Mesenteric fat pad (tissue), 1 donor: ENCODE measurements at regions not wholly inside any gene's neighbourhood (a gene's known extent, or its start where the extent isn't known, plus 50 kb on each side); places are given as distances from the start of the nearest gene placed in this dataset.
"Not testable (repeated sequence)": the region's sequence is repeated elsewhere in the genome, so short reads cannot be mapped to it uniquely, and the experiment has no call there.

Experiments
- DNase-seq: peaks from one replicate; pipeline ENCODE4 v3.0.0-alpha.2; 2020; ENCODE audit warnings: low spot score
- donor health status: DM: yes; HTN: yes; CAD: no.

DNA sequence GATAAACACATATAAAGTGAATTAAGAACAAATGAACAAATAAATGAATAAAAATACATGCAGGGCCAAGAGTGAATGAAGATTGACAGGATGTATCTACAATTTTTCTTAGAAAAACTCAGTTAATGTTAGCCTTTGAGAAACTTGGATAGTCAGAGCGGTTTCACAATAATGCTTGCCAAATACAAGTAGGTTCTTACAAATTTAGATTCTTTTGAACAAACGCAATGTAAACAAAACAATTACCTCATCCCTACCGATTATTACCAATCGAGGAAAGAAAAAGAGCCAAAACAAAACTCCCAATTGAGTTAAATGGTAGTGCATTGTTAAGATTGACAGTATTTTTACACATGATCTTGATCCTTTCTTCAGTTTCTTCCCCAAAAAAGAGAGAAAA lies 176.9 kb upstream of the DEPDC1 start:
- DNase-seq: no peak

- no peak for DNase-seq
Observed at GRCh38 chr1:68675336-68675735, 178.5 kb upstream of the DEPDC1 start.

DNA sequence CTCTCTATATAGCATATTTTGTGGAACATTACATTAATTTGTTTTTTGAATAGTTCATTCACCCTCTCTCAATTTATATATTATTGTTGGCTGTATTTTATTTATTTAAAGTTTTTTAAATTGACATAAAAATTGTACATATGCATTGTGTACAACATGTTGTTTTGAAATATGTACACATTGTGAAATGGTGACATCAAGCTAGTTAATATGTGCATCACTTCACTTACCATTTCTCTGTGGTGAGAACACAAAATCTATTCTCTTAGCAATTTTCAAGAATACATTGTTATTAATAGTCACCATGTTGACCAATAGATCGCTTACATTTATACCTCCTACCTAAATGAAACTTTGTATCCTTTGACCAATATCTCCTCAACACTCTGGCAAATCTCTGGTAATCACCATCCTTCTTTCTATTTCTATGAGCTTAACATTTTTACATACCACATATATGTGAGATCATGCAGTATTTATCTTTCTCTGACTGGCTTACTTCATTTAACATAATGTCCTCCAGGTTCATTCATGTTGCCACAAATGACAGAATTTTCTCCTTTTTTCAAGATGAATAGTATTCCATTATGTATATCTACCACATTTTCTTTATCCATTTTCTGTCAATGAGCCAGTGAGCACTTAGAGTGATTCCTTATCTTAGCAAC lies 180.9 kb upstream of the DEPDC1 start:
- no peak for DNase-seq

- DNase-seq: no peak
Observed at GRCh38 chr1:68696221-68696620, 199.3 kb upstream of the DEPDC1 start.

GRCh38 chr1:68703921-68704354 lies 207.1 kb upstream of the DEPDC1 start:
- no peak for DNase-seq

DNA sequence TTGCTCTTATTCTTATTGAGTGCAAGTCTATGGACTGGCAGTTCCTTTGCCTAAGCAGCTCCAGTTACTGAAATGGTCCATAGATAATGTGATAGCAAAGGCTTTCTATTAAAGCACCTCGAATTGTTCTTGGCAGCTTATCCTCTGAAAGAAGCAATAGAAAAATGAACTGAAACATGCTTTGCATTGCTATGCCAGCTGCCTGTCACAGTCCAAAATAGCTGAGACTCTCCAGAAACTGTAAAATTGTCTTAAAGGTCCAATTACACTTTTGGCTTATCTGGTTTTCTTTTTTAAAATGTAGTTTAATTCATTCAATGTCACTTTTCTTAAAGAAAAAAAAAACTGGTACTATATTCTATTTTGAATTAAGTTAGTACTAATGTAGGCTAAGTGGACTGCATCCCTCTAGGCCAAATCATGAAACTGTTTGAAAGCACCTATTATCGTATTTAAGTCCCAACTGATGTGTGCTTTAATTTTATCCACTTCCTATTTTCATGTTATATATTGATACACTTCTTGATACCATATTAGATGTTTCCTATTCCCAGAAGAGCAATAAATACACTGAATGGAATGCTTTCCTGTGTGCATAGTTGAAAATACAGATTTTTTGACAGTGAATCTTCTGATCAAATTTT lies 208.0 kb upstream of the DEPDC1 start:
- no peak for DNase-seq

GRCh38 chr1:68705466-68705865 lies 208.6 kb upstream of the DEPDC1 start:
- no peak for DNase-seq

GRCh38 chr1:68706639-68707317 lies 209.9 kb upstream of the DEPDC1 start:
- DNase-seq: no peak

DNA sequence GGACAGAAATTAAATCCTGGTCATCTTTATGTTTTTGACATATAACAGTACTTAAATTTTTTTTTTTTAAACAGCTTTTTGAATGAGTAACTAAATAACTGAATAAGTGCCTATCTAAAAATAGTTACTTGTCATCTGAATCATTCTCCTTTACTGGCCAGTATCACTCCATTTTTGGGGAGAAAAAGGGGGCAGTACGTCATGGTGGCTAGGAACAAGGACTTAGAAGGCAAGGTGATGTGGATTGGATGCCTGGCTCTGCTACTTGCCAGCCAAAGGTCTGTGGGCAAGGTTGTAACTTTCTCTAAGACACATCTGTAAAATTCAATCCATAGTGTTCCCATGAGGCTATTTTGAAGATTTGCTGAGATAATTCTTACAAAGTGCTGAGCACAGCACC lies 220.4 kb upstream of the DEPDC1 start:
- no peak for DNase-seq

- DNase-seq: no peak
Observed at GRCh38 chr1:68720476-68720875, 223.6 kb upstream of the DEPDC1 start.

DNA sequence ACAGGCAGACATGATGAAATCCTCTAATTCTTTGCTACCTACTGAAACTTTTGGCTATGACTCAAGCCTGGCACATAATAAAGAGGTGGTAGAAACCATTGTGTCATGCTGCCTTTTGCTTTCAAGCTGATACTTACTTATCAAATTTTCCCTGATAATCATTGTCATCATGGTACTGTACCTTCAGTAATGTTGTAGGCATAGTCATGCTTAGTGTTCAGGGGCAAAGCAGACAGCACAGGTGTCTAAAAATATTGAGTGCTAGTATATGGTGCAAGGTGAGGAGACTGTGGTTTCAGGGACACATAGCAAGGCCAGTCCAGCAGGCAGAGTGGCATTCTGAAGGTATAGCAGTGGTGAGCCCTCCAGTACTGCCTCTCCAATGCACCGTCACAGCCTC lies 226.9 kb upstream of the DEPDC1 start:
- no peak for DNase-seq

GRCh38 chr1:68725001-68725752 lies 228.3 kb upstream of the DEPDC1 start:
- DNase-seq: no peak

GRCh38 chr1:68739486-68739885 lies 242.6 kb upstream of the DEPDC1 start:
- not testable (repeated sequence) for DNase-seq

DNA sequence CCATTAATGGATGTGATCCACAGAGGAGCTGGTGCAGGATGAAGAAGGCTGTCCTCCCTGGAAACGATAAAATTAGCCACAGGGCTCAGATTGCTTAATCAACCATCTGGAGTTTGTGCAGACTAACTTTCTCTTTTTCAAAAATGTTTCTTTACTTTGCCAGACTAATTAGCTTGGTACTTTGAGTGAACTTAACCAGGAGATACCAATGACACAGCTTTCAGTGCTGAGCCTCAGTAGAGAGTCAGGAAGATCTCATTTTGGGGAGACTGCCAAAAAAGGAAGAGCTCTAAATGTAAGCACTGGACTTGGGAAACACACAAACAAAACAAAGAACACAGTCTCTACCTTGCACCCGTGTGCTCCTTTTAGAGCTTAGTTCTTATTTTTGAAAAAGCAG lies 248.1 kb upstream of the DEPDC1 start:
- DNase-seq: no peak

GRCh38 chr1:68745451-68745850 lies 248.6 kb upstream of the DEPDC1 start:
- DNase-seq: no peak

DNA sequence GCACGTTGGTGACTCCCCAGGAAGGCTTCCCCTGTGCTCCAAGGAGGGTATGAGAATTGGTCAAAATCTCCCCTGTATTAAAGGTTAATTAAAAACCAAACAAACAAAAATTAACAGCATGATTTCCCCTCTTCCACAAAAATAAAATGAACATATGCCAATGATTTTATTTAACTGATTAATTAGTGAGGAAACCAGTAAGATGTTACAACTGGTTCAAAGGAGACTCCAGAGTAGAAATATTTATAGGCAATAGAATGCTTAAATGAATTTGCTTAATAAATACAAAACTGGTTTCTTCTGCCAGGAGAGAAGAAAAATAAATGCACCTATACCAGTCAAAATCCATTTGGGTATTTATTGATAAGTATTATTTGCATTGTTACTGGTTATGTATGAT lies 249.5 kb upstream of the DEPDC1 start:
- DNase-seq: no peak

- no peak for DNase-seq
Observed at GRCh38 chr1:68751723-68752122, 254.8 kb upstream of the DEPDC1 start.

DNA sequence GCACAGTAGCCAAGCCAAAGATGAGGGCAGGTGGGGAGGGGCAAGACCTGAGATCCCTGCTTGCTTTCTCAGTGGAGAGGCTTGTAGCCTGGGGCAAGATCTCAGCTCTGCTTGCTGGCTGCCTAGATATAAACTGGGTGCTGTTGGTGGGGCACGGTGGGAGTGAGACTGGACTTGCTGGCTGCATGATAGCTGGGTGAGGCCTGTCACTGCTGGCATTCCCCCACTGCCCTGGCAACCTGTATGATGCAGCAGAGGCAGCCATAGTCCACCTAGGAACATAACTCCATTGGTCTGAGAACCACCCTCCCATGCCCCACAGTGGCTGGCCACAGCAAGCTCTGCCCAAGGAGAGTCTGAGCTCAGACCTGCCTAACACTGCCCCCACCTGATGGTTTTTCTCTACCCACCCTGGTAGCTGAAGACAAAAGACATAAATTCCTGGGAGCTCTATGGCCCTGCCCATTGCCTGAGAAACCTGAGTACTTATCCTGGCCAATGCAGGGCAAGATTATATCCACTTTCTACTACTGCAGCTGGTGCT lies 261.9 kb upstream of the DEPDC1 start:
- no peak for DNase-seq

GRCh38 chr1:68767941-68768340 lies 271.1 kb upstream of the DEPDC1 start:
- DNase-seq: no peak

GRCh38 chr1:68770817-68771216 lies 273.9 kb upstream of the DEPDC1 start:
- no peak for DNase-seq

- DNase-seq: no peak
Observed at GRCh38 chr1:68777851-68778250, 281.0 kb upstream of the DEPDC1 start.

- DNase-seq: not testable (repeated sequence)
Observed at GRCh38 chr1:68779841-68780240, 283.0 kb upstream of the DEPDC1 start.
